Mesothelial cell of epicardium (in vitro differentiated cells): ENCODE measurements at regions not wholly inside any gene's neighbourhood (a gene's known extent, or its start where the extent isn't known, plus 50 kb on each side); places are given as distances from the start of the nearest gene placed in this dataset.
"Not testable (repeated sequence)": the region's sequence is repeated elsewhere in the genome, so short reads cannot be mapped to it uniquely, and the experiment has no call there.

Source experiments
- DNase-seq, 2 experiments: peaks; one replicate each; pipeline ENCODE4 v3.0.0; 2021; ENCODE audit warnings: low spot score in 2 of 2; ENCODE audit not compliant: unreplicated experiment in 2 of 2
- H3K27ac Mint-ChIP-seq: 2 replicates; pipeline ENCODE4 v1.8.0; 2021; ENCODE audit warnings: mixed read lengths
- H3K27me3 Mint-ChIP-seq: 2 replicates; pipeline ENCODE4 v1.8.0; 2021; ENCODE audit warnings: low read depth, mixed read lengths
- H3K36me3 Mint-ChIP-seq: 2 replicates; pipeline ENCODE4 v1.8.0; 2021; ENCODE audit warnings: mixed read lengths
- H3K4me1 Mint-ChIP-seq: 2 replicates; pipeline ENCODE4 v1.8.0; 2021; ENCODE audit warnings: mixed read lengths
- H3K4me3 Mint-ChIP-seq: 2 replicates; pipeline ENCODE4 v1.8.0; 2021; ENCODE audit warnings: mild to moderate bottlenecking, moderate library complexity, mixed read lengths
- H3K9me3 Mint-ChIP-seq: 2 replicates; pipeline ENCODE4 v1.8.0; 2021; ENCODE audit warnings: mixed read lengths
- TF ChIP-seq, protein P1 (sequence below): fragments of 200-600 bp; sonication (generic); IDR thresholded peaks from one replicate; pipeline ENCODE4 v1.5.0; 2021; ENCODE audit warnings: antibody characterized with exemption; ENCODE audit not compliant: unreplicated experiment

DNA sequence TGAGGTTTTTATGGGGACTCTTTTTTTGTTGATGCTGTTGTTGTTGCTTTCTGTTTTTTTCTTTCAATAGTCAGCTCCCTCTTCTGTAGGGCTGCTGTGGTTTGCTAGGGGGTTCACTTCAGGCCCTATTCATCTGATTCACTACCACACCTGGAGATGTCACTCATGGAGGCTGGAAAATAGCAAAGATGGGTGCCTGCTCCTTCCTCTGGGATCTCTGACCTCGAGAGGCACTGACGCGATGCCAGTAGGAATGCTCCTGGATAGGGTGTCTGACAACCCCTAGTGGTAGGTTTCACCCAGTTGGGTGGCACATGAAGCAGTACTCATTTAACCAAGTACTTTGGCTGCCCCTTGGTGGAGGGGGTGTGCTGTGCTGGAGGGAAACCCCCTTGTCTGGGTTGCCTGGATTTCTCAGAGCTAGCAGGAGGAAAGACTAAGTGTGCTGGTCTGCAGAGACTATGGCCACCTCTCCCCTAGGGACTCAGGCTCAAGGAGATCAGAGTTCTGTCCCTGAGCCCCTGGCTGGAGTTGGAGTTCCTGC lies 745.5 kb downstream of the TMTC2 start:
- peaks cover 8% of the 10 kb centered on the region for H3K36me3 Mint-ChIP-seq
- no peak for DNase-seq
- H3K4me3 Mint-ChIP-seq: no peak overlapping the region
- H3K9me3 Mint-ChIP-seq: peaks cover 47% of the 10 kb centered on the region
- H3K27me3 Mint-ChIP-seq: no peaks in the 10 kb centered on the region
- H3K27ac Mint-ChIP-seq: no peak overlapping the region
- TF ChIP-seq, protein P1, sequence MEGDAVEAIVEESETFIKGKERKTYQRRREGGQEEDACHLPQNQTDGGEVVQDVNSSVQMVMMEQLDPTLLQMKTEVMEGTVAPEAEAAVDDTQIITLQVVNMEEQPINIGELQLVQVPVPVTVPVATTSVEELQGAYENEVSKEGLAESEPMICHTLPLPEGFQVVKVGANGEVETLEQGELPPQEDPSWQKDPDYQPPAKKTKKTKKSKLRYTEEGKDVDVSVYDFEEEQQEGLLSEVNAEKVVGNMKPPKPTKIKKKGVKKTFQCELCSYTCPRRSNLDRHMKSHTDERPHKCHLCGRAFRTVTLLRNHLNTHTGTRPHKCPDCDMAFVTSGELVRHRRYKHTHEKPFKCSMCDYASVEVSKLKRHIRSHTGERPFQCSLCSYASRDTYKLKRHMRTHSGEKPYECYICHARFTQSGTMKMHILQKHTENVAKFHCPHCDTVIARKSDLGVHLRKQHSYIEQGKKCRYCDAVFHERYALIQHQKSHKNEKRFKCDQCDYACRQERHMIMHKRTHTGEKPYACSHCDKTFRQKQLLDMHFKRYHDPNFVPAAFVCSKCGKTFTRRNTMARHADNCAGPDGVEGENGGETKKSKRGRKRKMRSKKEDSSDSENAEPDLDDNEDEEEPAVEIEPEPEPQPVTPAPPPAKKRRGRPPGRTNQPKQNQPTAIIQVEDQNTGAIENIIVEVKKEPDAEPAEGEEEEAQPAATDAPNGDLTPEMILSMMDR: no peak
- no peaks in the 10 kb centered on the region for H3K4me1 Mint-ChIP-seq

DNA sequence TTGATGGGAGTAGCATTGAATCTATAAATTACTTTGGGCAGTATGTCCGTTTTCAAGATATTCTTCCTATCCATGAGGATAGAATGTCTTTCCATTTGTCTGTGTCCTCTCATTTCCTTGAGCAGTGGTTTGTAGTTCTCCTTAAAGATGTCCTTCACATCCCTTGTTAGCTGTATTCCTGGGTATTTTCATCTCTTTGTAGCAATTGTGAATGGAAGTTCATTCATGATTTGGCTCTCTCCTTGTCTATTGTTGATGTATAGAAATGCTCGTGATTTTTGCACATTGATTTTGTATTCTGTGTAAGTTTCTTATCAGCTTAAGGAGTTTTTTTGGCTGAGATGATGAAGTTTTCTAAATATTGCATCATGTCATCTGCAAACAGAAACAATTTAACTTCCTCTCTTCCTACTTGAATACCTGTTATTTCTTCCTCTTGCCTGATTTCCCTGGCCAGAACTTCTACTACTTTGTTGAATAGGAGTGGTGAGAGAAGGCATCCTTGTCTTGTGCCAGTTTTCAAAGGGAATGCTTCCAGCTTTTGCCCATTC lies 741.0 kb downstream of the TMTC2 start:
- not testable (repeated sequence) for H3K27ac Mint-ChIP-seq, H3K27me3 Mint-ChIP-seq, H3K36me3 Mint-ChIP-seq, H3K4me3 Mint-ChIP-seq, H3K4me1 Mint-ChIP-seq, DNase-seq
- peaks cover 40% of the 10 kb centered on the region for H3K9me3 Mint-ChIP-seq

DNA sequence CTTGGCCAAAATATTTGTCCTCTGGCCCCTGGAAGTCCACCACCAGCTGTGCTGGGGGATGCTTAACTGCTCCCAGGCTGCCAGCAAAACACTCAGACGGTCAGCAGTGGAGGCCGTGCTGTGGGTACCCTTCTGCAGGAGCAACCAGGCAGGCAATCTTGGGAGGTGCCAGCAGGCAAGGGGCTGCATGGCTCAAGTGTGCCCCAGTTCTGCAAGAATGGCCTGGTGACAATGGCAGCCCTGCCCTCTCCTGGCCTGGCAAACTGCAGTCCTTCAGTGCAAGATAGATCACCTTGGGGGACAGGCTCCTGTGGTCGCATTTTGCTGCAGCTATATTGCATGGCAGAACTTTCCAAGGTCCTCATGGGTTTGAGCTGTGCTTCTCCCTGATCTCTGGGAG lies 728.3 kb downstream of the TMTC2 start:
- Mint-ChIP-seq H3K36me3 (peaks cover 3% of the 10 kb centered on the region), H3K4me3 (no peak overlapping the region), H3K27ac (no peak overlapping the region), H3K9me3 (peaks cover 20% of the 10 kb centered on the region), H3K27me3 (no peaks in the 10 kb centered on the region), H3K4me1 (no peaks in the 10 kb centered on the region)
- no peak for DNase-seq
- TF ChIP-seq, protein P1: no peak

DNA sequence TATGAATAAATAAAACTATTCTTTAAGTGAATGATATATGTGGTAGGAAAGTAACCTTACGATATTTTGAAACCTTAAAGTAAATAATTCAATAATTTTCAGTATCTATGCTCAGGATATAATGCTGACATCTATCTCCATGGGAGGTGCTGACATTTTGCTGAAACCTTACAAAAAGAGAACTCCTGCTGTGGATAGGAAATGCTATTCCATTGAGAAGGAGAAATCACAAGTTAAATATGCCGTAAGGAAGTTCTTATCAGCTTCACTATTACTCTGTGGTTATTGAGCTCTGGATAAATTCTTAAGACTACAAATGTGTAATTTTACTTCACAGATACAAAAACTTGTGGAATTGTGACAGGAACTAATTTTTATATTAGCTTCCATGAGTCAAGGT lies 722.1 kb downstream of the TMTC2 start:
- Mint-ChIP-seq H3K27ac (no peak overlapping the region), H3K4me1 (no peaks in the 10 kb centered on the region), H3K9me3 (peaks cover 13% of the 10 kb centered on the region), H3K4me3 (no peak overlapping the region), H3K36me3 (peaks cover 3% of the 10 kb centered on the region), H3K27me3 (no peaks in the 10 kb centered on the region)
- TF ChIP-seq, protein P1: no peak
- DNase-seq: no peak

DNA sequence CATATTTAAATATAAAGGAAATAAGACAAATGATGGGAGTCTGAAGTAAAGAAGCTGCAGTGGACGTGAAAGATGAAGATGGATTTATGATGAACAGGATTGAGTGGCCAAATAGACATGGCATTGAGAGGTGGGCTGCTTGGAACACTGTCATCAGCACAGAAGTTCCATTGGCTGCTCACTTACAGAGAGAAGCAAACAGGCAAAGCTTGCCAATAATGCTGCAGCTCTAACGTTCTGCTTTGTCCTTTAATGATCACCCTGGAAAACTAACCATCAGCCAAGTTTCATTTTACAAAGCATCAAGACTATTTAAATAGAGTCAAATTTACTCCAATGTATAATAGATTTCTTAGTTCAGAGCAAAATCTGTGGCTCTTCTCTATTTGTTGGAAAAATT lies 721.4 kb downstream of the TMTC2 start:
- Mint-ChIP-seq H3K27me3 (no peaks in the 10 kb centered on the region), H3K36me3 (peaks cover 3% of the 10 kb centered on the region), H3K27ac (no peak overlapping the region), H3K4me1 (no peaks in the 10 kb centered on the region), H3K9me3 (peaks cover 13% of the 10 kb centered on the region), H3K4me3 (no peak overlapping the region)
- TF ChIP-seq, protein P1: no peak
- no peak for DNase-seq

DNA sequence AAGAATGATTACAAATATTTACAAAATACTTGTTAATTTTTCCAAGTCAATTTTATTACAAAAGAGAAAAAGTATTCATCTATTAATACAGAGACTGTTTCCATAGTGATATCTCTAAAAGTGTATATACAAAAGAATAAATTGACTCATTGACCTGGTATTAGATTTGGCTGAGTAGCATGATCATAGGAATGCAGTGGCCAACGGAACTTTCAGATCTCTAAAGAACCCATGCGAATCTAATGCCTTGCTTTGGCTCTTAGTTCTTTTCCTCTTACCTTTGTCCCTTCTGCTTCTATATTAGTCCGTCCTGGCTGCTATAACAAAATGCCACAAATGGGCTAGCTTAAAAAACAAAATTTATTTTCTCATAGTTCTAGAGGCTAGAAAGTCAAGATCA lies 717.8 kb downstream of the TMTC2 start:
- H3K4me3 Mint-ChIP-seq: no peak overlapping the region
- no peak for DNase-seq
- H3K36me3 Mint-ChIP-seq: no peaks in the 10 kb centered on the region
- no peaks in the 10 kb centered on the region for H3K4me1 Mint-ChIP-seq
- H3K27me3 Mint-ChIP-seq: no peaks in the 10 kb centered on the region
- TF ChIP-seq, protein P1: no peak
- peaks cover 4% of the 10 kb centered on the region for H3K9me3 Mint-ChIP-seq
- H3K27ac Mint-ChIP-seq: no peak overlapping the region
